ENCODE measurements at regions not wholly inside any gene's neighbourhood (a gene's known extent, or its start where the extent isn't known, plus 50 kb on each side); places are given as distances from the start of the nearest gene placed in this dataset.
"Not testable (repeated sequence)": the region's sequence is repeated elsewhere in the genome, so short reads cannot be mapped to it uniquely, and the experiment has no call there.

GRCh38 chr14:37848985-37849621 lies 253.7 kb downstream of the TTC6 start:
- no peak for DNase-seq

GRCh38 chr14:37851054-37851453 lies 255.6 kb downstream of the TTC6 start:
- no peak for DNase-seq

GRCh38 chr14:37855871-37856270 lies 260.4 kb downstream of the TTC6 start:
- no peak for DNase-seq

GRCh38 chr14:37857774-37858266 lies 262.4 kb downstream of the TTC6 start:
- no peak for DNase-seq

- no peak for DNase-seq
These were observed 263.3 kb downstream of the TTC6 start for GRCh38 chr14:37858733-37859132.

- no peak for DNase-seq
These were observed 263.7 kb downstream of the TTC6 start for GRCh38 chr14:37859177-37859576.

GRCh38 chr14:37862263-37862662 lies 266.8 kb downstream of the TTC6 start:
- no peak for DNase-seq

GRCh38 chr14:37864128-37864527 lies 268.7 kb downstream of the TTC6 start:
- DNase-seq = no peak

GRCh38 chr14:37864861-37865718 lies 269.7 kb downstream of the TTC6 start:
- no peak for DNase-seq

GRCh38 chr14:37865719-37866549 lies 270.5 kb downstream of the TTC6 start:
- no peak for DNase-seq

GRCh38 chr14:37869633-37870032 lies 274.2 kb downstream of the TTC6 start:
- no peak for DNase-seq

- DNase-seq = no peak
These were observed 274.7 kb downstream of the TTC6 start for GRCh38 chr14:37870170-37870569.

GRCh38 chr14:37870632-37871346 lies 275.4 kb downstream of the TTC6 start:
- no peak for DNase-seq

- not testable (repeated sequence) for DNase-seq
These were observed 278.6 kb downstream of the TTC6 start for GRCh38 chr14:37874065-37874428.

- peak; percentile 72 for DNase-seq
These were observed 279.1 kb downstream of the TTC6 start for GRCh38 chr14:37874429-37875109.

GRCh38 chr14:37888234-37888633 lies 292.8 kb downstream of the TTC6 start:
- DNase-seq = no peak

- DNase-seq = no peak
These were observed 293.7 kb downstream of the TTC6 start for GRCh38 chr14:37889087-37889486.

- no peak for DNase-seq
These were observed 294.7 kb downstream of the TTC6 start for GRCh38 chr14:37890095-37890494.

- not testable (repeated sequence) for DNase-seq
These were observed 296.1 kb downstream of the TTC6 start for GRCh38 chr14:37891500-37891899.

- DNase-seq = no peak
These were observed 299.0 kb downstream of the TTC6 start for GRCh38 chr14:37894463-37894862.

- no peak for DNase-seq
These were observed 303.9 kb downstream of the TTC6 start for GRCh38 chr14:37899365-37899764.

GRCh38 chr14:37900561-37900960 lies 305.1 kb downstream of the TTC6 start:
- DNase-seq = no peak
